OCI-LY1 (cell line): ENCODE measurements at regions not wholly inside any gene's neighbourhood (a gene's known extent, or its start where the extent isn't known, plus 50 kb on each side); places are given as distances from the start of the nearest gene placed in this dataset.

ENCODE experiments used
- CTCF ChIP-seq: fragments of 200-600 bp; sonication (generic), shearing (Covaris generic); IDR thresholded peaks from 2 replicates; pipeline ENCODE4 v1.5.1; 2017; ENCODE audit warnings: mild to moderate bottlenecking, antibody characterized with exemption, low read length, moderate library complexity, mixed read lengths
- EZH2 ChIP-seq: fragments of 200-600 bp; sonication (generic), shearing (Covaris generic); IDR thresholded peaks from 2 replicates; pipeline ENCODE4 v1.8.0; 2017; ENCODE audit warnings: borderline replicate concordance, mixed run types, mild to moderate bottlenecking, antibody characterized with exemption, low read length, moderate library complexity, mixed read lengths

- TF ChIP-seq CTCF (no peak), EZH2 (no peak)
Observed at GRCh38 chr3:492586-493316, 296.2 kb downstream of the CHL1 start.
